ENCODE measurements at regions not wholly inside any gene's neighbourhood (a gene's known extent, or its start where the extent isn't known, plus 50 kb on each side); places are given as distances from the start of the nearest gene placed in this dataset.

- DNase-seq (ENCODE audit: low read depth in 1 of 2, low spot score in 2 of 2), result no peak
Observed at GRCh38 chr14:84003346-84003745, 1526.6 kb upstream of the FLRT2 start.

GRCh38 chr14:84006643-84007155 is 1523.2 kb upstream of the FLRT2 start:
- no peak overlapping the region for H3K4me3 ChIP-seq
- H3K9me3 ChIP-seq (replicated peaks), result no peaks in the 10 kb centered on the region
- H3K4me1 ChIP-seq (replicated peaks), result no peaks in the 10 kb centered on the region
- H3K27ac ChIP-seq, result no peak overlapping the region
- H3K27me3 ChIP-seq (replicated peaks), result no peaks in the 10 kb centered on the region
- no peak for DNase-seq (ENCODE audit: low read depth in 1 of 2, low spot score in 2 of 2)
- no peaks in the 10 kb centered on the region for H3K36me3 ChIP-seq

More at GRCh38 chr14:84003346-84003745, 1526.6 kb upstream of the FLRT2 start:
- no peaks in the 10 kb centered on the region for H3K36me3 ChIP-seq
- H3K4me1 ChIP-seq (replicated peaks), result no peaks in the 10 kb centered on the region
- no peaks in the 10 kb centered on the region for H3K9me3 ChIP-seq (replicated peaks)
- H3K27me3 ChIP-seq (replicated peaks), result no peaks in the 10 kb centered on the region
- no peak overlapping the region for H3K4me3 ChIP-seq
- no peak overlapping the region for H3K27ac ChIP-seq

GRCh38 chr14:84013424-84013823 is 1516.5 kb upstream of the FLRT2 start:
- DNase-seq (ENCODE audit: low read depth in 1 of 2, low spot score in 2 of 2), result no peak
- H3K27me3 ChIP-seq (replicated peaks), result no peaks in the 10 kb centered on the region
- H3K9me3 ChIP-seq (replicated peaks), result no peaks in the 10 kb centered on the region
- no peak overlapping the region for H3K4me3 ChIP-seq
- no peak overlapping the region for H3K27ac ChIP-seq
- H3K36me3 ChIP-seq, result no peaks in the 10 kb centered on the region
- no peaks in the 10 kb centered on the region for H3K4me1 ChIP-seq (replicated peaks)

GRCh38 chr14:84017495-84017894 is 1512.4 kb upstream of the FLRT2 start:
- H3K4me1 ChIP-seq (replicated peaks), result no peaks in the 10 kb centered on the region
- H3K27me3 ChIP-seq (replicated peaks), result no peaks in the 10 kb centered on the region
- no peaks in the 10 kb centered on the region for H3K36me3 ChIP-seq
- H3K27ac ChIP-seq, result no peak overlapping the region
- no peaks in the 10 kb centered on the region for H3K9me3 ChIP-seq (replicated peaks)
- DNase-seq (ENCODE audit: low read depth in 1 of 2, low spot score in 2 of 2), result no peak
- H3K4me3 ChIP-seq, result no peak overlapping the region

GRCh38 chr14:84021433-84021832 is 1508.5 kb upstream of the FLRT2 start:
- Histone ChIP-seq H3K9me3 (replicated peaks) (no peaks in the 10 kb centered on the region), H3K36me3 (no peaks in the 10 kb centered on the region), H3K27ac (no peak overlapping the region), H3K27me3 (replicated peaks) (no peaks in the 10 kb centered on the region), H3K4me1 (replicated peaks) (no peaks in the 10 kb centered on the region), H3K4me3 (no peak overlapping the region)
- DNase-seq (ENCODE audit: low read depth in 1 of 2, low spot score in 2 of 2), result no peak

- Histone ChIP-seq H3K27me3 (replicated peaks) (no peaks in the 10 kb centered on the region), H3K9me3 (replicated peaks) (no peaks in the 10 kb centered on the region), H3K4me1 (replicated peaks) (no peaks in the 10 kb centered on the region), H3K27ac (no peak overlapping the region), H3K4me3 (no peak overlapping the region), H3K36me3 (no peaks in the 10 kb centered on the region)
- DNase-seq (ENCODE audit: low read depth in 1 of 2, low spot score in 2 of 2), result no peak
Observed at GRCh38 chr14:84024231-84024820, 1505.6 kb upstream of the FLRT2 start.

GRCh38 chr14:84025106-84026012 is 1504.6 kb upstream of the FLRT2 start:
- Histone ChIP-seq H3K4me3 (no peak overlapping the region), H3K27ac (no peak overlapping the region), H3K9me3 (replicated peaks) (no peaks in the 10 kb centered on the region), H3K4me1 (replicated peaks) (no peaks in the 10 kb centered on the region), H3K36me3 (no peaks in the 10 kb centered on the region), H3K27me3 (replicated peaks) (no peaks in the 10 kb centered on the region)
- no peak for DNase-seq (ENCODE audit: low read depth in 1 of 2, low spot score in 2 of 2)

GRCh38 chr14:84027351-84027750 is 1502.6 kb upstream of the FLRT2 start:
- no peaks in the 10 kb centered on the region for H3K4me1 ChIP-seq (replicated peaks)
- DNase-seq (ENCODE audit: low read depth in 1 of 2, low spot score in 2 of 2), result no peak
- H3K4me3 ChIP-seq, result no peak overlapping the region
- no peaks in the 10 kb centered on the region for H3K27me3 ChIP-seq (replicated peaks)
- no peaks in the 10 kb centered on the region for H3K36me3 ChIP-seq
- H3K9me3 ChIP-seq (replicated peaks), result no peaks in the 10 kb centered on the region
- no peak overlapping the region for H3K27ac ChIP-seq

- Histone ChIP-seq H3K27me3 (replicated peaks) (no peaks in the 10 kb centered on the region), H3K27ac (no peak overlapping the region), H3K4me3 (no peak overlapping the region), H3K36me3 (no peaks in the 10 kb centered on the region), H3K4me1 (replicated peaks) (no peaks in the 10 kb centered on the region), H3K9me3 (replicated peaks) (no peaks in the 10 kb centered on the region)
- DNase-seq (ENCODE audit: low read depth in 1 of 2, low spot score in 2 of 2), result no peak
Observed at GRCh38 chr14:84028080-84028604, 1501.8 kb upstream of the FLRT2 start.

GRCh38 chr14:84029246-84029645 is 1500.7 kb upstream of the FLRT2 start:
- Histone ChIP-seq H3K4me3 (no peak overlapping the region), H3K36me3 (no peaks in the 10 kb centered on the region), H3K27me3 (replicated peaks) (no peaks in the 10 kb centered on the region), H3K4me1 (replicated peaks) (no peaks in the 10 kb centered on the region), H3K9me3 (replicated peaks) (no peaks in the 10 kb centered on the region), H3K27ac (no peak overlapping the region)
- DNase-seq (ENCODE audit: low read depth in 1 of 2, low spot score in 2 of 2), result no peak

GRCh38 chr14:84029720-84030119 is 1500.2 kb upstream of the FLRT2 start:
- no peak for DNase-seq (ENCODE audit: low read depth in 1 of 2, low spot score in 2 of 2)

GRCh38 chr14:84036840-84037239 is 1493.1 kb upstream of the FLRT2 start:
- no peak for DNase-seq (ENCODE audit: low read depth in 1 of 2, low spot score in 2 of 2)
- no peak overlapping the region for H3K27ac ChIP-seq
- H3K4me1 ChIP-seq (replicated peaks), result no peaks in the 10 kb centered on the region
- H3K4me3 ChIP-seq, result no peak overlapping the region
- H3K36me3 ChIP-seq, result no peaks in the 10 kb centered on the region
- H3K9me3 ChIP-seq (replicated peaks), result no peaks in the 10 kb centered on the region
- no peaks in the 10 kb centered on the region for H3K27me3 ChIP-seq (replicated peaks)

More at GRCh38 chr14:84029720-84030119, 1500.2 kb upstream of the FLRT2 start:
- Histone ChIP-seq H3K27me3 (replicated peaks) (no peaks in the 10 kb centered on the region), H3K4me3 (no peak overlapping the region), H3K27ac (no peak overlapping the region), H3K36me3 (no peaks in the 10 kb centered on the region), H3K4me1 (replicated peaks) (no peaks in the 10 kb centered on the region), H3K9me3 (replicated peaks) (no peaks in the 10 kb centered on the region)

- Histone ChIP-seq H3K36me3 (no peaks in the 10 kb centered on the region), H3K4me3 (no peak overlapping the region), H3K9me3 (replicated peaks) (no peaks in the 10 kb centered on the region), H3K27me3 (replicated peaks) (no peaks in the 10 kb centered on the region), H3K4me1 (replicated peaks) (no peaks in the 10 kb centered on the region), H3K27ac (no peak overlapping the region)
- DNase-seq (ENCODE audit: low read depth in 1 of 2, low spot score in 2 of 2), result no peak
Observed at GRCh38 chr14:84037593-84037992, 1492.4 kb upstream of the FLRT2 start.

GRCh38 chr14:84040101-84040500 is 1489.8 kb upstream of the FLRT2 start:
- DNase-seq (ENCODE audit: low read depth in 1 of 2, low spot score in 2 of 2), result no peak
- no peak overlapping the region for H3K27ac ChIP-seq
- no peaks in the 10 kb centered on the region for H3K36me3 ChIP-seq
- H3K4me3 ChIP-seq, result no peak overlapping the region
- H3K4me1 ChIP-seq (replicated peaks), result no peaks in the 10 kb centered on the region
- no peaks in the 10 kb centered on the region for H3K27me3 ChIP-seq (replicated peaks)
- H3K9me3 ChIP-seq (replicated peaks), result no peaks in the 10 kb centered on the region
